HepG2 (cell line): ENCODE measurements at regions not wholly inside any gene's neighbourhood (a gene's known extent, or its start where the extent isn't known, plus 50 kb on each side); places are given as distances from the start of the nearest gene placed in this dataset.

Experiments used
- ATAC-seq: fragments of 200-7000 bp; cut with Tn5 transposase; 3 replicates; pipeline ENCODE4 v1.9.1; 2020; ENCODE audit warnings: mild to moderate bottlenecking, moderate library complexity
- BruUV-seq: library from RNA; stranded (reverse); fragments of 400-500 nt; replicated peaks from 2 replicates; lab custom pipeline; 2021; lab: Mats Ljungman, UMichigan
- CTCF ChIA-PET: fragments of 300-600 bp; formaldehyde crosslinking; extraction: SDS; loops from one replicate; lab custom pipeline; 2021; ENCODE audit warnings: low total read pairs, inconsistent platforms, low intra/inter-chr PET ratio; lab: Yijun Ruan, JAX
- POLR2A ChIA-PET: fragments of 350-600 bp; sonication (Branson Sonifier 250); formaldehyde crosslinking; loops from one replicate; lab custom pipeline; 2020; ENCODE audit warnings: antibody characterized with exemption, inconsistent platforms; lab: Yijun Ruan, JAX
- DNase-seq: peaks from one replicate; pipeline ENCODE4 v3.0.0-alpha.2; 2015; ENCODE audit warnings: low spot score
- FAIRE-seq: peaks from 3 replicates; lab custom pipeline; 2011; peaks lifted over from hg19 to GRCh38; lab: Jason Lieb, UNC
- H2AFZ ChIP-seq: one replicate; pipeline ENCODE4 v1.6.1; 2011; ENCODE audit warnings: low read length, inconsistent platforms
- H3K27ac ChIP-seq: fragments of 300-600 bp; 3 replicates; pipeline ENCODE4 v1.8.0; 2011; ENCODE audit warnings: mixed run types, mild to moderate bottlenecking, mixed read lengths, low read length, inconsistent platforms; ENCODE audit not compliant: insufficient read depth; ENCODE audit errors: extremely low read length
- H3K27me3 ChIP-seq, 2 experiments: fragments of 200-600 bp in 1 of 2; 2 replicates in 1 of 2; 3 replicates in 1 of 2; pipeline versions ENCODE4 v1.6.0 to v1.8.0; 2011; ENCODE audit warnings: low read length in 2 of 2, mild to moderate bottlenecking in 2 of 2, moderate library complexity in 2 of 2, inconsistent platforms in 1 of 2; ENCODE audit not compliant: insufficient read depth in 2 of 2, control insufficient read depth in 1 of 2
- H3K36me3 ChIP-seq, 2 experiments: fragments of 200-600 bp in 1 of 2; replicated peaks in 1 of 2; 2 replicates in 1 of 2; 3 replicates in 1 of 2; pipeline versions ENCODE4 v1.5.1 to v1.8.0; 2011; ENCODE audit warnings: low read length in 2 of 2, inconsistent platforms in 1 of 2; ENCODE audit not compliant: insufficient read depth in 2 of 2, control insufficient read depth in 1 of 2
- H3K4me1 ChIP-seq: 2 replicates; pipeline ENCODE4 v1.5.1; 2012; ENCODE audit warnings: low read length, inconsistent platforms; ENCODE audit not compliant: insufficient read depth
- H3K4me2 ChIP-seq: 2 replicates; pipeline ENCODE4 v1.6.0; 2011; ENCODE audit warnings: low read depth, low read length, inconsistent platforms
- H3K4me3 ChIP-seq, 3 experiments: fragments of 200-600 bp in 1 of 3; sonication (generic), shearing (Covaris generic) in 1 of 3; replicated peaks in 1 of 3; 2 replicates each; pipeline ENCODE4 v1.5.1; 2011 to 2016; ENCODE audit warnings: low read length in 3 of 3, inconsistent platforms in 2 of 3, low read depth in 2 of 3, mild to moderate bottlenecking in 2 of 3, control low read depth in 1 of 3, mixed read lengths in 1 of 3; ENCODE audit not compliant: insufficient read depth in 1 of 3
- H3K79me2 ChIP-seq: one replicate; pipeline ENCODE4 v1.6.1; 2011; ENCODE audit warnings: low read length, inconsistent platforms; ENCODE audit not compliant: insufficient read depth
- H3K9ac ChIP-seq: 2 replicates; pipeline ENCODE4 v1.6.0; 2011; ENCODE audit warnings: mild to moderate bottlenecking, low read depth, low read length, inconsistent platforms; ENCODE audit not compliant: insufficient read depth
- H3K9me3 ChIP-seq: 2 replicates; pipeline ENCODE4 v1.5.1; 2012; ENCODE audit warnings: mild to moderate bottlenecking, low read length
- H4K20me1 ChIP-seq: 2 replicates; pipeline ENCODE4 v1.6.0; 2011; ENCODE audit warnings: inconsistent platforms, mild to moderate bottlenecking, low read length, moderate library complexity; ENCODE audit not compliant: insufficient read depth
- HMG20B ChIP-seq: conservative IDR thresholded peaks from 2 replicates; pipeline ENCODE4 v1.6.1; 2016; ENCODE audit warnings: missing genetic modification reagents, missing compliant biosample characterization
- KLF9 ChIP-seq: IDR thresholded peaks from 2 replicates; pipeline ENCODE4 v1.6.1; 2016; ENCODE audit warnings: low read depth
- NCOA1 ChIP-seq: sonication (generic); formaldehyde crosslinking; IDR thresholded peaks from 2 replicates; pipeline ENCODE4 v1.9.0; 2021; ENCODE audit warnings: missing genetic modification reagents
- RBM39 ChIP-seq: fragments of 200-400 bp; formaldehyde crosslinking; IDR thresholded peaks from one replicate; pipeline ENCODE4 v1.6.1; 2018; ENCODE audit warnings: antibody characterized with exemption, mild to moderate bottlenecking, low read depth, low read length; ENCODE audit not compliant: poor library complexity, severe bottlenecking
- YEATS2 ChIP-seq: sonication (generic); formaldehyde crosslinking; IDR thresholded peaks from 2 replicates; pipeline ENCODE4 v1.4.0; 2020; ENCODE audit warnings: missing genetic modification reagents, borderline replicate concordance
- ZNF121 ChIP-seq: sonication (generic); formaldehyde crosslinking; IDR thresholded peaks from 2 replicates; pipeline ENCODE4 v1.5.0; 2020; ENCODE audit warnings: mild to moderate bottlenecking, missing genetic modification reagents
- ZNF143 ChIP-seq: sonication (generic); formaldehyde crosslinking; IDR thresholded peaks from 2 replicates; pipeline ENCODE4 v1.4.0; 2020; ENCODE audit warnings: missing genetic modification reagents
- ZNF382 ChIP-seq: sonication (generic); formaldehyde crosslinking; IDR thresholded peaks from 2 replicates; pipeline ENCODE4 v1.5.0; 2020; ENCODE audit warnings: missing genetic modification reagents, mild to moderate bottlenecking, borderline replicate concordance
- ZNF766 ChIP-seq: sonication (generic); formaldehyde crosslinking; IDR thresholded peaks from 2 replicates; pipeline ENCODE4 v1.5.0; 2020; ENCODE audit warnings: missing genetic modification reagents, borderline replicate concordance
- ZNF777 ChIP-seq: sonication (generic); formaldehyde crosslinking; IDR thresholded peaks from 2 replicates; pipeline ENCODE4 v1.4.0; 2020; ENCODE audit warnings: missing genetic modification reagents
- ZZZ3 ChIP-seq: sonication (generic); formaldehyde crosslinking; IDR thresholded peaks from 2 replicates; pipeline ENCODE4 v1.4.0; 2020; ENCODE audit warnings: missing genetic modification reagents, mild to moderate bottlenecking, borderline replicate concordance
- WGBS: methylation state at CpG from one replicate; pipeline ENCODE4 v1.1.6; 2017; ENCODE audit warnings: low lambda C conversion rate; 5-methylcytosine and 5-hydroxymethylcytosine counted together
- in situ Hi-C: cut with HindIII; loops from 2 replicates; pipeline ENCODE4 v1.10.0; 2017; ENCODE audit warnings: low pct_unique_long_range_greater_than_20kb; ENCODE audit not compliant: extremely low pct_ligation_motif_present
- intact Hi-C: fragments of 100-400 bp; cut with micrococcal nuclease; formaldehyde crosslinking; loops from one replicate; pipeline ENCODE4 v1.10.0; 2022; ENCODE audit not compliant: unreplicated experiment
- TF ChIP-seq, protein P1 (sequence below): sonication (generic); formaldehyde crosslinking; IDR thresholded peaks from 2 replicates; pipeline ENCODE4 v1.4.0; 2020; ENCODE audit warnings: missing genetic modification reagents
- TF ChIP-seq, protein P2 (sequence below): sonication (generic); formaldehyde crosslinking; IDR thresholded peaks from 2 replicates; pipeline ENCODE4 v1.5.0; 2020; ENCODE audit warnings: mild to moderate bottlenecking, low read depth, missing genetic modification reagents, borderline replicate concordance
- TF ChIP-seq, protein P3 (sequence below): sonication (generic); formaldehyde crosslinking; IDR thresholded peaks from 2 replicates; pipeline ENCODE4 v1.8.1; 2023; ENCODE audit warnings: mild to moderate bottlenecking, inconsistent platforms, moderate library complexity, missing genetic modification reagents, borderline replicate concordance
- TF ChIP-seq, protein P4 (sequence below): sonication (generic); formaldehyde crosslinking; IDR thresholded peaks from 2 replicates; pipeline ENCODE4 v1.4.0; 2020; ENCODE audit warnings: missing genetic modification reagents, borderline replicate concordance
- TF ChIP-seq, protein P5 (sequence below): sonication (generic); formaldehyde crosslinking; IDR thresholded peaks from 2 replicates; pipeline ENCODE4 v1.8.0; 2022; ENCODE audit warnings: missing genetic modification reagents, low read depth, mild to moderate bottlenecking, borderline replicate concordance
- TF ChIP-seq, protein P6 (sequence below): sonication (generic); formaldehyde crosslinking; IDR thresholded peaks from 2 replicates; pipeline ENCODE4 v1.4.0; 2020; ENCODE audit warnings: mild to moderate bottlenecking, missing genetic modification reagents

DNA sequence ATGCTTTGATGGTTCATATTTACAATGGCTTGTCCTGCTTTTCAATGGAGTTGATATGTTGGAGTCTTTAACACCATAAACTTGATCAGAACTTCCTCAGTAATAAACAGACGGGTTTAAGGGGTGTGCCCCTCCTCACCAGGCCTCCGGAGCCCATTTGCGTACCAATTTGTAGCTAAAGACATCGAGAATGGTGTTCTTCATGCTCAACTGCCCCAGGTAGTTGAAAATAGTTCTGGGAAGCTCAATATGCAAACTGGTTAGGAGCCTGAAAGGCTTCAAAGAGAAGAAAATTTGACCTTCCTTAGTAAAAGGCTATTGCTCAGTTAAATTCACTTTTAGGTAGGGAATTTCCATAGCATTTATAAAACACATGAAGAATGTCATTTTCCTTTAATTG lies 68.1 kb upstream of the RRP15 start:
- POLR2A ChIA-PET: no interaction called here
- FAIRE-seq: no peak
- in situ Hi-C loops: no loop called here
- CTCF ChIA-PET: no interaction called here
- intact Hi-C loops: no loop called here
- Histone ChIP-seq H3K27me3 (peaks cover 0 to 9% of the 10 kb centered on the region in 2 experiments; a peak in 2 of 5 replicates), H4K20me1 (no peaks in the 10 kb centered on the region), H3K9me3 (no peaks in the 10 kb centered on the region), H2AFZ (no peak overlapping the region), H3K36me3 (no peaks in the 10 kb centered on the region), H3K27ac (no peak overlapping the region), H3K79me2 (no peaks in the 10 kb centered on the region), H3K4me3 (no peak overlapping the region), H3K9ac (no peak overlapping the region), H3K4me1 (no peaks in the 10 kb centered on the region), H3K4me2 (no peak overlapping the region)
- 2% methylated on average over 4 of the region's 4 CpGs for whole genome bisulfite sequencing
- no peak for DNase-seq
- no TSS peak for BruUV-seq
- no peak for ATAC-seq
- TF ChIP-seq, protein P1, sequence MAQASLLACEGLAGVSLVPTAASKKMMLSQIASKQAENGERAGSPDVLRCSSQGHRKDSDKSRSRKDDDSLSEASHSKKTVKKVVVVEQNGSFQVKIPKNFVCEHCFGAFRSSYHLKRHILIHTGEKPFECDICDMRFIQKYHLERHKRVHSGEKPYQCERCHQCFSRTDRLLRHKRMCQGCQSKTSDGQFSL (CRISPR knock-in tag): no peak
- TF ChIP-seq ZNF777 (CRISPR knock-in tag): no peak
- no peak for TF ChIP-seq HMG20B
- TF ChIP-seq KLF9 (CRISPR knock-in tag): no peak
- TF ChIP-seq RBM39: no peak
- TF ChIP-seq, protein P2, sequence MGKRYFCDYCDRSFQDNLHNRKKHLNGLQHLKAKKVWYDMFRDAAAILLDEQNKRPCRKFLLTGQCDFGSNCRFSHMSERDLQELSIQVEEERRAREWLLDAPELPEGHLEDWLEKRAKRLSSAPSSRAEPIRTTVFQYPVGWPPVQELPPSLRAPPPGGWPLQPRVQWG (CRISPR knock-in tag): no peak
- no peak for TF ChIP-seq ZNF766 (CRISPR knock-in tag)
- TF ChIP-seq YEATS2: no peak
- TF ChIP-seq ZZZ3 (CRISPR knock-in tag): no peak
- TF ChIP-seq, protein P3, sequence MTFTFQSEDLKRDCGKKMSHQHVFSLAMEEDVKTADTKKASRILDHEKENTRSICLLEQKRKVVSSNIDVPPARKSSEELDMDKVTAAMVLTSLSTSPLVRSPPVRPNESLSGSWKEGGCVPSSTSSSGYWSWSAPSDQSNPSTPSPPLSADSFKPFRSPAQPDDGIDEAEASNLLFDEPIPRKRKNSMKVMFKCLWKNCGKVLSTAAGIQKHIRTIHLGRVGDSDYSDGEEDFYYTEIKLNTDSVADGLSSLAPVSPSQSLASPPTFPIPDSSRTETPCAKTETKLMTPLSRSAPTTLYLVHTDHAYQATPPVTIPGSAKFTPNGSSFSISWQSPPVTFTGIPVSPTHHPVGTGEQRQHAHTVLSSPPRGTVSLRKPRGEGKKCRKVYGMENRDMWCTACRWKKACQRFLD (CRISPR knock-in tag): no peak
- TF ChIP-seq, protein P4, sequence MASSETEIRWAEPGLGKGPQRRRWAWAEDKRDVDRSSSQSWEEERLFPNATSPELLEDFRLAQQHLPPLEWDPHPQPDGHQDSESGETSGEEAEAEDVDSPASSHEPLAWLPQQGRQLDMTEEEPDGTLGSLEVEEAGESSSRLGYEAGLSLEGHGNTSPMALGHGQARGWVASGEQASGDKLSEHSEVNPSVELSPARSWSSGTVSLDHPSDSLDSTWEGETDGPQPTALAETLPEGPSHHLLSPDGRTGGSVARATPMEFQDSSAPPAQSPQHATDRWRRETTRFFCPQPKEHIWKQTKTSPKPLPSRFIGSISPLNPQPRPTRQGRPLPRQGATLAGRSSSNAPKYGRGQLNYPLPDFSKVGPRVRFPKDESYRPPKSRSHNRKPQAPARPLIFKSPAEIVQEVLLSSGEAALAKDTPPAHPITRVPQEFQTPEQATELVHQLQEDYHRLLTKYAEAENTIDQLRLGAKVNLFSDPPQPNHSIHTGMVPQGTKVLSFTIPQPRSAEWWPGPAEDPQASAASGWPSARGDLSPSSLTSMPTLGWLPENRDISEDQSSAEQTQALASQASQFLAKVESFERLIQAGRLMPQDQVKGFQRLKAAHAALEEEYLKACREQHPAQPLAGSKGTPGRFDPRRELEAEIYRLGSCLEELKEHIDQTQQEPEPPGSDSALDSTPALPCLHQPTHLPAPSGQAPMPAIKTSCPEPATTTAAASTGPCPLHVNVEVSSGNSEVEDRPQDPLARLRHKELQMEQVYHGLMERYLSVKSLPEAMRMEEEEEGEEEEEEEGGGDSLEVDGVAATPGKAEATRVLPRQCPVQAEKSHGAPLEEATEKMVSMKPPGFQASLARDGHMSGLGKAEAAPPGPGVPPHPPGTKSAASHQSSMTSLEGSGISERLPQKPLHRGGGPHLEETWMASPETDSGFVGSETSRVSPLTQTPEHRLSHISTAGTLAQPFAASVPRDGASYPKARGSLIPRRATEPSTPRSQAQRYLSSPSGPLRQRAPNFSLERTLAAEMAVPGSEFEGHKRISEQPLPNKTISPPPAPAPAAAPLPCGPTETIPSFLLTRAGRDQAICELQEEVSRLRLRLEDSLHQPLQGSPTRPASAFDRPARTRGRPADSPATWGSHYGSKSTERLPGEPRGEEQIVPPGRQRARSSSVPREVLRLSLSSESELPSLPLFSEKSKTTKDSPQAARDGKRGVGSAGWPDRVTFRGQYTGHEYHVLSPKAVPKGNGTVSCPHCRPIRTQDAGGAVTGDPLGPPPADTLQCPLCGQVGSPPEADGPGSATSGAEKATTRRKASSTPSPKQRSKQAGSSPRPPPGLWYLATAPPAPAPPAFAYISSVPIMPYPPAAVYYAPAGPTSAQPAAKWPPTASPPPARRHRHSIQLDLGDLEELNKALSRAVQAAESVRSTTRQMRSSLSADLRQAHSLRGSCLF (CRISPR knock-in tag): no peak
- no peak for TF ChIP-seq ZNF143 (CRISPR knock-in tag)
- TF ChIP-seq ZNF382 (CRISPR knock-in tag): no peak
- TF ChIP-seq ZNF121 (CRISPR knock-in tag): no peak
- TF ChIP-seq, protein P5, sequence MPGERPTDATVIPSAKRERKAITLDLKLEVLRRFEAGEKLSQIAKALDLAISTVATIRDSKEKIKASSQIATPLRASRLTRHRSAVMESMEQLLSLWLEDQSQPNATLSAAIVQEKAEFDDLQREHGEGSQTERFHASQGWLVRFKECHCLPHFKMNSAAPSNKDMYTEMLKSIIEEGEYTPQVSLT (CRISPR knock-in tag): no peak
- TF ChIP-seq, protein P6, sequence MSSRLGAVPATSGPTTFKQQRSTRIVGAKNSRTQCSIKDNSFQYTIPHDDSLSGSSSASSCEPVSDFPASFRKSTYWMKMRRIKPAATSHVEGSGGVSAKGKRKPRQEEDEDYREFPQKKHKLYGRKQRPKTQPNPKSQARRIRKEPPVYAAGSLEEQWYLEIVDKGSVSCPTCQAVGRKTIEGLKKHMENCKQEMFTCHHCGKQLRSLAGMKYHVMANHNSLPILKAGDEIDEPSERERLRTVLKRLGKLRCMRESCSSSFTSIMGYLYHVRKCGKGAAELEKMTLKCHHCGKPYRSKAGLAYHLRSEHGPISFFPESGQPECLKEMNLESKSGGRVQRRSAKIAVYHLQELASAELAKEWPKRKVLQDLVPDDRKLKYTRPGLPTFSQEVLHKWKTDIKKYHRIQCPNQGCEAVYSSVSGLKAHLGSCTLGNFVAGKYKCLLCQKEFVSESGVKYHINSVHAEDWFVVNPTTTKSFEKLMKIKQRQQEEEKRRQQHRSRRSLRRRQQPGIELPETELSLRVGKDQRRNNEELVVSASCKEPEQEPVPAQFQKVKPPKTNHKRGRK (CRISPR knock-in tag): no peak
- no peak for TF ChIP-seq NCOA1 (CRISPR knock-in tag)
